HCT116 (cell line): ENCODE measurements at regions not wholly inside any gene's neighbourhood (a gene's known extent, or its start where the extent isn't known, plus 50 kb on each side); places are given as distances from the start of the nearest gene placed in this dataset.

Experiments used
- ATAC-seq: fragments of 200-7000 bp; cut with Tn5 transposase; 2 replicates; pipeline ENCODE4 v1.9.1; 2020; ENCODE audit warnings: mild to moderate bottlenecking, moderate library complexity
- BruUV-seq: library from RNA; stranded (reverse); fragments of 400-500 nt; replicated peaks from 2 replicates; lab custom pipeline; 2021; lab: Mats Ljungman, UMichigan
- CTCF ChIA-PET: fragments of 300-600 bp; sonication (Branson Sonifier 250); formaldehyde crosslinking; loops from one replicate; lab custom pipeline; 2021; ENCODE audit warnings: antibody characterized with exemption; lab: Charles Lee
- POLR2A ChIA-PET: fragments of 300-600, 350-600 bp; sonication (Branson Sonifier 250); formaldehyde crosslinking; loops from one replicate; lab custom pipeline; 2021; ENCODE audit warnings: antibody characterized with exemption; lab: Charles Lee
- RAD21 ChIA-PET, 2 experiments: fragments of 300-600 bp; sonication (Branson Sonifier 250); formaldehyde crosslinking; loops; one replicate each; lab custom pipeline; 2023; ENCODE audit warnings: low total read pairs in 2 of 2; ENCODE audit not compliant: uncharacterized antibody in 2 of 2, unreplicated experiment in 2 of 2, low non-redundant PET in 1 of 2; lab: Charles Lee
- DNase-seq: peaks from one replicate; pipeline ENCODE4 v3.0.0-alpha.2; 2010; ENCODE audit warnings: low read depth, low spot score
- H2AFZ ChIP-seq: fragments of 200-600 bp; shearing (Covaris generic), sonication (generic); 2 replicates; pipeline ENCODE4 v1.6.1; 2017; ENCODE audit warnings: low read depth, mixed run types, mixed read lengths, antibody characterized with exemption, low read length; ENCODE audit not compliant: poor library complexity, severe bottlenecking
- H3K27ac ChIP-seq: 2 replicates; pipeline ENCODE4 v1.5.1; 2012; ENCODE audit warnings: low read depth, low read length
- H3K27me3 ChIP-seq: fragments of 200-600 bp; sonication (generic); 2 replicates; pipeline ENCODE4 v1.6.1; 2016; ENCODE audit warnings: mixed run types, low read length, mixed read lengths; ENCODE audit not compliant: insufficient read depth
- H3K36me3 ChIP-seq, 2 experiments: fragments of 200-500 bp in 1 of 2; fragments of 200-600 bp in 1 of 2; sonication (Bioruptor generic) in 1 of 2; sonication (generic) in 1 of 2; 2 replicates each; pipeline versions ENCODE4 v1.5.1 to v1.6.1; 2014 to 2016; ENCODE audit warnings: low read length in 2 of 2, inconsistent platforms in 1 of 2, mixed read lengths in 1 of 2, mixed run types in 1 of 2; ENCODE audit not compliant: insufficient read depth in 2 of 2, control insufficient read depth in 1 of 2
- H3K4me1 ChIP-seq, 2 experiments: fragments of 200-600 bp in 1 of 2; sonication (generic) in 1 of 2; 2 replicates each; pipeline versions ENCODE4 v1.5.1 to v1.6.1; 2012 to 2017; ENCODE audit warnings: low read length in 2 of 2, inconsistent platforms in 1 of 2, mild to moderate bottlenecking in 1 of 2, mixed read lengths in 1 of 2, mixed run types in 1 of 2, moderate library complexity in 1 of 2; ENCODE audit not compliant: insufficient read depth in 2 of 2, control insufficient read depth in 1 of 2
- H3K4me2 ChIP-seq: fragments of 200-600 bp; sonication (generic); 2 replicates; pipeline ENCODE4 v1.6.1; 2017; ENCODE audit warnings: mixed run types, low read length, mixed read lengths
- H3K4me3 ChIP-seq, 2 experiments: fragments of 200-600 bp in 1 of 2; sonication (generic) in 1 of 2; replicated peaks in 1 of 2; 2 replicates each; pipeline ENCODE4 v1.5.1; 2011 to 2016; ENCODE audit warnings: low read length in 2 of 2, control low read depth in 1 of 2, low read depth in 1 of 2, mild to moderate bottlenecking in 1 of 2, mixed read lengths in 1 of 2, mixed run types in 1 of 2
- H3K79me2 ChIP-seq: fragments of 200-600 bp; sonication (generic); 2 replicates; pipeline ENCODE4 v1.6.1; 2017; ENCODE audit warnings: mild to moderate bottlenecking, mixed run types, low read length, moderate library complexity, mixed read lengths; ENCODE audit not compliant: insufficient read depth
- H3K9ac ChIP-seq: fragments of 200-600 bp; sonication (generic); 2 replicates; pipeline ENCODE4 v1.6.1; 2016; ENCODE audit warnings: low read length, mixed read lengths
- H3K9me2 ChIP-seq: fragments of 200-600 bp; sonication (generic), shearing (Covaris generic); 2 replicates; pipeline ENCODE4 v1.6.1; 2017; ENCODE audit warnings: mixed run types, mild to moderate bottlenecking, moderate library complexity; ENCODE audit not compliant: insufficient read depth
- H3K9me3 ChIP-seq, 2 experiments: fragments of 200-500 bp in 1 of 2; fragments of 200-600 bp in 1 of 2; sonication (Bioruptor generic) in 1 of 2; sonication (generic) in 1 of 2; 2 replicates each; pipeline ENCODE4 v1.6.1; 2014 to 2017; ENCODE audit warnings: low read length in 2 of 2, mixed read lengths in 2 of 2, inconsistent platforms in 1 of 2, low read depth in 1 of 2, mild to moderate bottlenecking in 1 of 2, mixed run types in 1 of 2, moderate library complexity in 1 of 2; ENCODE audit not compliant: control insufficient read depth in 1 of 2, insufficient read depth in 1 of 2
- H4K20me1 ChIP-seq: fragments of 200-600 bp; sonication (generic), shearing (Covaris generic); 2 replicates; pipeline ENCODE4 v1.6.1; 2017; ENCODE audit warnings: mixed run types, mild to moderate bottlenecking, moderate library complexity; ENCODE audit not compliant: insufficient read depth
- CBX3 ChIP-seq: IDR thresholded peaks from 2 replicates; pipeline ENCODE4 v1.6.1; 2012; ENCODE audit warnings: low read depth
- CEBPB ChIP-seq: IDR thresholded peaks from 2 replicates; pipeline ENCODE4 v1.6.1; 2012; ENCODE audit warnings: low read depth
- EGR1 ChIP-seq: IDR thresholded peaks from 2 replicates; pipeline ENCODE4 v1.6.1; 2012; ENCODE audit warnings: low read depth
- ELF1 ChIP-seq: IDR thresholded peaks from 2 replicates; pipeline ENCODE4 v1.6.1; 2012; ENCODE audit warnings: low read depth, borderline replicate concordance
- EZH2 ChIP-seq: fragments of 200-600 bp; sonication (generic); IDR thresholded peaks from 2 replicates; pipeline ENCODE4 v1.6.1; 2017; ENCODE audit warnings: antibody characterized with exemption, mixed run types
- EZH2phosphoT487 ChIP-seq: fragments of 200-600 bp; IDR thresholded peaks from 2 replicates; pipeline ENCODE4 v1.6.1; 2018; ENCODE audit warnings: antibody characterized with exemption, borderline replicate concordance
- FOSL1 ChIP-seq: IDR thresholded peaks from 2 replicates; pipeline ENCODE4 v1.6.1; 2012; ENCODE audit warnings: low read depth
- POLR2A ChIP-seq: IDR thresholded peaks from 2 replicates; pipeline ENCODE4 v1.7.0; 2011; ENCODE audit warnings: borderline replicate concordance; ENCODE audit not compliant: insufficient read depth, insufficient read length; ENCODE audit errors: extremely low read depth
- POLR2AphosphoS5 ChIP-seq: IDR thresholded peaks from 2 replicates; pipeline ENCODE4 v1.6.1; 2011; ENCODE audit warnings: mild to moderate bottlenecking, low read depth, low read length, moderate library complexity
- RAD21 ChIP-seq: IDR thresholded peaks from 2 replicates; pipeline ENCODE4 v1.6.1; 2012; ENCODE audit warnings: low read depth, mild to moderate bottlenecking
- SIN3A ChIP-seq: IDR thresholded peaks from 2 replicates; pipeline ENCODE4 v1.6.1; 2012; ENCODE audit warnings: low read depth
- SP1 ChIP-seq: IDR thresholded peaks from 2 replicates; pipeline ENCODE4 v1.6.1; 2012; ENCODE audit warnings: low read depth
- TCF7L2 ChIP-seq: IDR thresholded peaks from 2 replicates; pipeline ENCODE4 v1.7.0; 2011; ENCODE audit warnings: borderline replicate concordance, inconsistent platforms; ENCODE audit not compliant: insufficient read depth, insufficient read length; ENCODE audit errors: extremely low read depth
- YY1 ChIP-seq: IDR thresholded peaks from 2 replicates; pipeline ENCODE4 v1.6.1; 2011; ENCODE audit warnings: low read length, low read depth, moderate library complexity, mild to moderate bottlenecking; ENCODE audit not compliant: insufficient replicate concordance; ENCODE audit errors: extremely low read depth
- ZFX ChIP-seq: fragments of 450-650 bp; IDR thresholded peaks from 2 replicates; pipeline ENCODE4 v1.6.1; 2017
- ZNF274 ChIP-seq: fragments of 200-500 bp; sonication (Bioruptor generic); IDR thresholded peaks from 2 replicates; pipeline ENCODE4 v1.6.1; 2014; ENCODE audit warnings: mild to moderate bottlenecking, low read depth, low read length, inconsistent platforms
- intact Hi-C: fragments of 100-400 bp; cut with micrococcal nuclease; formaldehyde crosslinking; loops from 2 replicates; pipeline ENCODE4 v1.10.0; 2022
- TF ChIP-seq, protein P1 (sequence below), 3 experiments: fragments of 200-600 bp in 1 of 3; sonication (generic) in 1 of 3; IDR thresholded peaks in 2 of 3; conservative IDR thresholded peaks in 1 of 3; 2 replicates each; pipeline ENCODE4 v1.5.1; 2012 to 2017; ENCODE audit warnings: low read depth in 2 of 3, low read length in 2 of 3, antibody characterized with exemption in 1 of 3, borderline replicate concordance in 1 of 3, control low read depth in 1 of 3, mild to moderate bottlenecking in 1 of 3, mixed read lengths in 1 of 3, mixed run types in 1 of 3, moderate library complexity in 1 of 3; ENCODE audit not compliant: insufficient read depth in 1 of 3
- TF ChIP-seq, protein P2 (sequence below): IDR thresholded peaks from 2 replicates; pipeline ENCODE4 v1.6.1; 2012
- TF ChIP-seq, protein P3 (sequence below): IDR thresholded peaks from 2 replicates; pipeline ENCODE4 v1.6.1; 2012; ENCODE audit warnings: low read depth
- TF ChIP-seq, protein P4 (sequence below): IDR thresholded peaks from 2 replicates; pipeline ENCODE4 v1.6.1; 2011; ENCODE audit warnings: mild to moderate bottlenecking, low read length, moderate library complexity; ENCODE audit not compliant: insufficient replicate concordance; ENCODE audit errors: extremely low read depth

DNA sequence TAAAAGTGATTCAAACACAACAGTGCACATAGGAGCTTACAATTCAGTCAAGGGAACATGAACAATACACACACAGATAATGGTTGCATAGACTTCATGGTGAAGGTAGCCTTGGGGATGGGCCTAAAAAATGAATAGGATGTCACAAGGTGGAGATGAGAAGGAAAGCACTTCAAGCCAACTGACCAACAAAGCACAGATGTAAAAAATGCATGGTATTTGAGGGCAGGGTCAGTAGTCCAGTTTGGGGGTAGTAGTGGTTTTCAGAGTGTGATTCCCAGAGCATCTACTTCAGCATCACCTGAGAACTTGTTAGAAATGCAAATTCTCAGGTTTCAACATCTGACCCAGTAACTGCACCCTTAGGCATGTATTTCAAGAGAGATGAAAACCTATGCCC lies 88.9 kb downstream of the PERP start:
- Histone ChIP-seq H3K4me2 (no peak overlapping the region), H3K4me1 (no peaks in the 10 kb centered on the region), H3K9me2 (no peaks in the 10 kb centered on the region), H3K9ac (no peak overlapping the region), H3K9me3 (no peaks in the 10 kb centered on the region), H3K4me3 (no peak overlapping the region), H3K79me2 (no peaks in the 10 kb centered on the region), H3K27me3 (no peaks in the 10 kb centered on the region), H3K36me3 (no peaks in the 10 kb centered on the region), H2AFZ (no peak overlapping the region), H4K20me1 (no peaks in the 10 kb centered on the region), H3K27ac (no peak overlapping the region)
- no TSS peak for BruUV-seq
- DNase-seq, result no peak
- ATAC-seq, result no peak
- intact Hi-C loops, result no loop called here
- ChIA-PET POLR2A (no interaction called here), RAD21 (no interaction called here), CTCF (no interaction called here)
- TF ChIP-seq, protein P1, sequence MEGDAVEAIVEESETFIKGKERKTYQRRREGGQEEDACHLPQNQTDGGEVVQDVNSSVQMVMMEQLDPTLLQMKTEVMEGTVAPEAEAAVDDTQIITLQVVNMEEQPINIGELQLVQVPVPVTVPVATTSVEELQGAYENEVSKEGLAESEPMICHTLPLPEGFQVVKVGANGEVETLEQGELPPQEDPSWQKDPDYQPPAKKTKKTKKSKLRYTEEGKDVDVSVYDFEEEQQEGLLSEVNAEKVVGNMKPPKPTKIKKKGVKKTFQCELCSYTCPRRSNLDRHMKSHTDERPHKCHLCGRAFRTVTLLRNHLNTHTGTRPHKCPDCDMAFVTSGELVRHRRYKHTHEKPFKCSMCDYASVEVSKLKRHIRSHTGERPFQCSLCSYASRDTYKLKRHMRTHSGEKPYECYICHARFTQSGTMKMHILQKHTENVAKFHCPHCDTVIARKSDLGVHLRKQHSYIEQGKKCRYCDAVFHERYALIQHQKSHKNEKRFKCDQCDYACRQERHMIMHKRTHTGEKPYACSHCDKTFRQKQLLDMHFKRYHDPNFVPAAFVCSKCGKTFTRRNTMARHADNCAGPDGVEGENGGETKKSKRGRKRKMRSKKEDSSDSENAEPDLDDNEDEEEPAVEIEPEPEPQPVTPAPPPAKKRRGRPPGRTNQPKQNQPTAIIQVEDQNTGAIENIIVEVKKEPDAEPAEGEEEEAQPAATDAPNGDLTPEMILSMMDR (IDR thresholded peaks at IDR 0.05 in 2 of 3, conservative IDR thresholded peaks at IDR 0.05 in 1 of 3; ENCODE audit: borderline replicate concordance in 1 of 3, insufficient read depth in 1 of 3, low read depth in 2 of 3, low read length in 2 of 3), result no peak
- TF ChIP-seq EGR1 (no peak), SP1 (no peak), EZH2 (no peak), ELF1 (no peak), RAD21 (no peak), SIN3A (no peak), YY1 (no peak), ZFX (no peak), CBX3 (no peak), POLR2A (no peak), FOSL1 (no peak), EZH2phosphoT487 (no peak), TCF7L2 (no peak), POLR2AphosphoS5 (no peak), ZNF274 (no peak), CEBPB (no peak)
- TF ChIP-seq, protein P2, sequence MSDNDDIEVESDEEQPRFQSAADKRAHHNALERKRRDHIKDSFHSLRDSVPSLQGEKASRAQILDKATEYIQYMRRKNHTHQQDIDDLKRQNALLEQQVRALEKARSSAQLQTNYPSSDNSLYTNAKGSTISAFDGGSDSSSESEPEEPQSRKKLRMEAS, result no peak
- TF ChIP-seq, protein P3, sequence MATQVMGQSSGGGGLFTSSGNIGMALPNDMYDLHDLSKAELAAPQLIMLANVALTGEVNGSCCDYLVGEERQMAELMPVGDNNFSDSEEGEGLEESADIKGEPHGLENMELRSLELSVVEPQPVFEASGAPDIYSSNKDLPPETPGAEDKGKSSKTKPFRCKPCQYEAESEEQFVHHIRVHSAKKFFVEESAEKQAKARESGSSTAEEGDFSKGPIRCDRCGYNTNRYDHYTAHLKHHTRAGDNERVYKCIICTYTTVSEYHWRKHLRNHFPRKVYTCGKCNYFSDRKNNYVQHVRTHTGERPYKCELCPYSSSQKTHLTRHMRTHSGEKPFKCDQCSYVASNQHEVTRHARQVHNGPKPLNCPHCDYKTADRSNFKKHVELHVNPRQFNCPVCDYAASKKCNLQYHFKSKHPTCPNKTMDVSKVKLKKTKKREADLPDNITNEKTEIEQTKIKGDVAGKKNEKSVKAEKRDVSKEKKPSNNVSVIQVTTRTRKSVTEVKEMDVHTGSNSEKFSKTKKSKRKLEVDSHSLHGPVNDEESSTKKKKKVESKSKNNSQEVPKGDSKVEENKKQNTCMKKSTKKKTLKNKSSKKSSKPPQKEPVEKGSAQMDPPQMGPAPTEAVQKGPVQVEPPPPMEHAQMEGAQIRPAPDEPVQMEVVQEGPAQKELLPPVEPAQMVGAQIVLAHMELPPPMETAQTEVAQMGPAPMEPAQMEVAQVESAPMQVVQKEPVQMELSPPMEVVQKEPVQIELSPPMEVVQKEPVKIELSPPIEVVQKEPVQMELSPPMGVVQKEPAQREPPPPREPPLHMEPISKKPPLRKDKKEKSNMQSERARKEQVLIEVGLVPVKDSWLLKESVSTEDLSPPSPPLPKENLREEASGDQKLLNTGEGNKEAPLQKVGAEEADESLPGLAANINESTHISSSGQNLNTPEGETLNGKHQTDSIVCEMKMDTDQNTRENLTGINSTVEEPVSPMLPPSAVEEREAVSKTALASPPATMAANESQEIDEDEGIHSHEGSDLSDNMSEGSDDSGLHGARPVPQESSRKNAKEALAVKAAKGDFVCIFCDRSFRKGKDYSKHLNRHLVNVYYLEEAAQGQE, result no peak
- TF ChIP-seq, protein P4, sequence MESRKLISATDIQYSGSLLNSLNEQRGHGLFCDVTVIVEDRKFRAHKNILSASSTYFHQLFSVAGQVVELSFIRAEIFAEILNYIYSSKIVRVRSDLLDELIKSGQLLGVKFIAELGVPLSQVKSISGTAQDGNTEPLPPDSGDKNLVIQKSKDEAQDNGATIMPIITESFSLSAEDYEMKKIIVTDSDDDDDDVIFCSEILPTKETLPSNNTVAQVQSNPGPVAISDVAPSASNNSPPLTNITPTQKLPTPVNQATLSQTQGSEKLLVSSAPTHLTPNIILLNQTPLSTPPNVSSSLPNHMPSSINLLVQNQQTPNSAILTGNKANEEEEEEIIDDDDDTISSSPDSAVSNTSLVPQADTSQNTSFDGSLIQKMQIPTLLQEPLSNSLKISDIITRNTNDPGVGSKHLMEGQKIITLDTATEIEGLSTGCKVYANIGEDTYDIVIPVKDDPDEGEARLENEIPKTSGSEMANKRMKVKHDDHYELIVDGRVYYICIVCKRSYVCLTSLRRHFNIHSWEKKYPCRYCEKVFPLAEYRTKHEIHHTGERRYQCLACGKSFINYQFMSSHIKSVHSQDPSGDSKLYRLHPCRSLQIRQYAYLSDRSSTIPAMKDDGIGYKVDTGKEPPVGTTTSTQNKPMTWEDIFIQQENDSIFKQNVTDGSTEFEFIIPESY, result no peak
